Kasumi-1 (cell line): ENCODE measurements at regions not wholly inside any gene's neighbourhood (a gene's known extent, or its start where the extent isn't known, plus 50 kb on each side); places are given as distances from the start of the nearest gene placed in this dataset.

Source experiments
- DNase-seq, 2 experiments: peaks; one replicate each; lab custom pipeline; 2025; lab: John Stamatoyannopoulos, UW

GRCh38 chr2:234676783-234677450, 180.0 kb upstream of the ARL4C start:
- DNase-seq = no peak

- DNase-seq = no peak
Observed at GRCh38 chr2:234676109-234676782, 179.4 kb upstream of the ARL4C start.

GRCh38 chr2:234674781-234675201, 177.9 kb upstream of the ARL4C start:
- no peak for DNase-seq

GRCh38 chr2:234673961-234674759, 177.3 kb upstream of the ARL4C start:
- no peak for DNase-seq

GRCh38 chr2:234673501-234673900, 176.6 kb upstream of the ARL4C start:
- no peak for DNase-seq

GRCh38 chr2:234672498-234673150, 175.7 kb upstream of the ARL4C start:
- DNase-seq = no peak

DNA sequence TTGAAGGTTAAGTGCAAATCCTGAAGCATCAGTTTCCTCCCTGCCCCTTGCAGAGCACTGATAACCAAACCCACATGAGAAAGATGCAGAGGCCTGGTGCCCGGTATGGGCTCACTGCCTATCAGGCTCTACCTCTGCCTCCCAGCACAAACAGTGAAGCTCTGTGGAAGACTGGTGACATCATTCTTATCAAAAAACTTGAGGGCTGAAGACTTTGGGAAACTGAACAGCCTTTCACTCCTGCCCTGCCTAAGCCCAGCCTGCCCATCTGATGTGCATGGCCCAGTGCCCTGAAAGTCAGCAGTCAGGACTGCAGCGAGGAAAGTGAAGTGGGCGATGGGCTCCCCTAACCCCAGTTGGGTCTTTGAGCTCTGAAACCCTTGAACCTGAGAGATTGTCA, 174.8 kb upstream of the ARL4C start:
- no peak for DNase-seq

DNA sequence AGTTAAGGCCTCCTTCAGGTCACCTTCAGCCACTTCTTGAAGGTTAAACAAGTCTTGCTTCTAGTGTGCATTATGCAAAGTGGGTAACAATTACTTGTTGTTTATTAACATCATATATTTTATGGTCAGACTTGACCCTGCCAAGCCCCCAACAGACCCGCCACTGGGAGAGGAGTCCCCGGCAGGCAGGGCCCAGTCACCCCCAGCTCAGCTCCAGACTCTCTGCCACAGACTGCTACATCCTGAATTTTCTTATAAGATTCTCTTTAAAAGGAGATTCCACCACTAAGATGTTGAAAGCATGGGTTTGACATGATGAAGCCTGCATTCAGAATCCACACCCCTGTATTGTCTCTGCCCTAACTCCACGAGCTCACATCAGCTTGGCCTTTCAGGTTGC, 174.3 kb upstream of the ARL4C start:
- no peak for DNase-seq

DNA sequence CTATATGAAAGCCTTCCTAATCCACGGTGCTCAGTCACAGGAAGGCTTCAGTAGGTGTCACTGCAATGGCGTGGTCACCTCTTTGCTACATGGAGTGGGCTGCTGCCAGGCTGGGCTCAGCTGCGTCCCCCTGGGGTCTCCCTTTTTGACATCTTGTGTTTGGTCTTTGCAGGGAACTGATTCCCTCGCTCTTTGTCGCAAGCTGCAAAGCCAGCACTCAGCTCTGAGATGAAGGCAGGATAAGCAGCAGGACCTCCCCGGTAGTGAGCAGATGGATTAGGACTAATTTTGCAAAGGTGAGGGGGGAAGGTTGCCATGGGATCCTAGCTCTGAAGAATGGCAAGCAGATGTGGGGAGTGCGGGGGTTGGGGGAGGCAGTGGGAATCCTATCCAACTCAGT, 173.9 kb upstream of the ARL4C start:
- DNase-seq = no peak

GRCh38 chr2:234670052-234670451, 173.2 kb upstream of the ARL4C start:
- DNase-seq = no peak

- no peak for DNase-seq
Observed at GRCh38 chr2:234669621-234670020, 172.7 kb upstream of the ARL4C start.

GRCh38 chr2:234669001-234669400, 172.1 kb upstream of the ARL4C start:
- no peak for DNase-seq

- DNase-seq = no peak
Observed at GRCh38 chr2:234666911-234667310, 170.0 kb upstream of the ARL4C start.

GRCh38 chr2:234665304-234665703, 168.4 kb upstream of the ARL4C start:
- DNase-seq = no peak

DNA sequence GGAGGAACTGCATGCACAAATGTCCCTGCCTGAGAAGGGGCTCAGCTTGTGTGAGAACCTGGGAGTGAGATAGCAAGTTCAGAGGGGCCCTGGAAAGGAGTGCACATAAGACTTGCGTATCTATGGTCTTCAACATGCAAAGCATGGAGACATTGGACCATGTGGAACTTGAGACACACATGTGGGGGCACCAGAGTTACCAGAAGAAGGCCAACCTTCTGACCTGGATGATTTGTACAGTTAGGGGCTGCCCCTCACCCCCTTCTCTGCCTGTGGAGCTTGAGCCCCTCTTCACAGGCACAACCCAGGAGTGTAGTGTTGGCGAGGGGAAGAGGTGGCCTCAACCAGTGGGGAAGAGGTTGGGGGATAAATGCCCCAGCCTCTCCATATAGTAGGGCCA, 165.0 kb upstream of the ARL4C start:
- DNase-seq = no peak

DNA sequence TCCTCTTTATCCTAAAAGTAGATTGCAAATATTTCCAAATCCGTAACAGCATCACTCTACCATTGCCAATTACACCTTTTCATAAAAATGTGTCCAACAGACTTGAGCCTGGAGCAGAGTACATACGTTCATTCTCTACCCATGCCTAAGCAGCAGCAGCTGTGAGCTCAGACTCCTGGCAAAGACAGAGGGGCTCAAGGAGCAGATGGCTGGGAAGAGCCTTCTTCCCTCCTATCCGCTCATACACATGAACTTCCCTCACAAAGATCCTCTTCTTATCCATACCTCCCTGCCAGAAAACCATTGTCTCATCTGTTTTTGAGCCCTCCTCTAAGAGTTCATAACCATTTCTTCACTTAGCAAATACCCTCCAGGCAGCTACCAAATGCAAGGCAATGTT, 164.3 kb upstream of the ARL4C start:
- DNase-seq = no peak

GRCh38 chr2:234655706-234656105, 158.8 kb upstream of the ARL4C start:
- no peak for DNase-seq

DNA sequence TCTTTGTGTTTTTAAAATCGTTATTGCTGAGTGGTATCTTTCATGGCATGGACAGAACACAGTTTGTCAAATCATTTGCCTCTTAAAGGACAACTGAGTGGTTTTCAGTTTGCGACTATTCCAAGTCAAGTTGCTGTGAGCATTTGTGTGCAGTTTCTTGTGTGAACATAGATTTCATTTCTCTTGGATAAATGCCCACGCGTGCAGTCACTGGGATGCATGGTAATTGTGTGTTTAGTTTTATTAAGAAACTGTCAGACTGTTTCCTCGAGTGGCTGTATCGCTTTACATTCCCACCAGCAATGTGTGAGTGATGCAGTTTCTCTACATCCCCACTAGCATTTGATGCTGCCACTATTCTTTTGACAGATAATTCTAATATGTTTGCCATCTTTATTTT, 154.0 kb upstream of the ARL4C start:
- DNase-seq = no peak

DNA sequence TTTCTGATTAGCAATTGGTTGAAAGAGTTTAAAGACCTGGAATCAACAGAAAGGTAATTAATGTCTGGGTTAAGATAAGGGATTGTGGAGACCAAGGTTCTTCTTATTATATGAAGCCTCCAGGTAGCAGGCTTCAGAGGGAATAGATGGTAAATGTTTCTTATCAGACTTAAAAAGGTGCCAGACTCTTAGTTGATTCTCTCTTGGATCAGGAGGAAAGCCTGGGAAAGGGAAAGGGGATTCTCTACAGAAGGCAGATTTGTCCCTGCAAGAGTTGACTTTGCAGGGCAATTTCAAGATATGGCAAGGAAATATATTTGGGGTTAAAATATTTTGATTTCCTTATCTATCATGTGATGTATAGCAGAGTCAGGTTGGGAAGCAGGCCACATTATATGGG, 153.1 kb upstream of the ARL4C start:
- DNase-seq = no peak

- no peak for DNase-seq
Observed at GRCh38 chr2:234643407-234643806, 146.5 kb upstream of the ARL4C start.

DNA sequence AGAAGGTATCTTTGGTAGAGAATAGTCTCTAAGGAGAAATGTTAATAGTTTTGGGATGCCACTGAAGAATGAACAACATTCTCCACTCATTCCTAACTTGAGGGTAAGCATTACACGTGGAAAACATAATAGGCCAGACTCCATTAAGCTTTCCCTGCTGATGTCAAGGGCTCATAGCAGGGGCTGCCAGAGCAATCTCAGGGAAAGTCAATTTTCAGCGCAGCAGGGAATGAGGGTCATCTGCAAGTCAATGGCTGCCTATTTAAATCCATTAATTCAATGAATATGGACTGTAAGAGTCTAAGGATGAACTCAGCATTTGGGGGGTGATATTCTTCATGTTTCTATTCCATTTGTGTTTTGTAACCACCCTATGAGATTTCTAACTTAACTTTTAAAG, 144.2 kb upstream of the ARL4C start:
- DNase-seq = no peak

DNA sequence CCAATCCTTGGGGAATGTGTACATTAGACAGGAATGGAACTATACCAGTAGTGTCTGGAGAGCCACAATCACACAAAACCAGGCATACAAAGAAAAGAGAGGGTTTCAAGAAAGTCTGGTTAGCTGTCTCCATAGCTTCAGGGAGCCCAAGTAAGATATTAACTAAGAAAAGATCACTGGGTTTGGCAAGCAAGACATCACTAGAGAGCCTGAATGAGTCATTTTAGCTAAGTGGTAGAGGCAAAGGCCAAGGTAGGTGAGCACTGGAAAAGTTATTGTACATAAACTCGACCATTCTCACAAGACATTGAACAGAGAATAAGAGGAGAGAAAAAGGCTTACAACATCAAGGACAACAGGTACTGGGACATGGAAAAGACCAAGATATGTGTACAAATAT, 143.8 kb upstream of the ARL4C start:
- no peak for DNase-seq

DNA sequence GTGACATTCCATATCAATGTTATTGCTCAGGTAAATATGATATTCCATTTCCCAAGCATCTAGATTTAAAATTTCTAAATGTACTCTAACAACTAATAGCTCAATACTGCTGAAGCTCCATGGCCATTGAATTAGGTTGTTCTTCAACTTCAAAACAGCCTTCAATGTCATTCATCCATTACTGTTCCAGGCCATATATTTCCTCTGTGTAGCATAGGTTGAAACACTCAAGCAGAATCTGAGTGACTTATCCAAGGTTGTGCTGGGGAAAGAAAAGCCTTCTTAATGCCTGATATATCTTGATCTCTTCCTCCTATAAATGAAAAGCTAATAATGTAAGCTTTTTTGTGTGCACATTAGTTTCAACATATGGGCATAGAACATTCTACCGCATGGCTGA, 142.1 kb upstream of the ARL4C start:
- DNase-seq = no peak
